HS-5 (cell line): ENCODE measurements at regions not wholly inside any gene's neighbourhood (a gene's known extent, or its start where the extent isn't known, plus 50 kb on each side); places are given as distances from the start of the nearest gene placed in this dataset.

Source experiments
- DNase-seq: peaks from one replicate; pipeline ENCODE4 v3.0.0-alpha.2; 2012; ENCODE audit warnings: low read depth

DNA sequence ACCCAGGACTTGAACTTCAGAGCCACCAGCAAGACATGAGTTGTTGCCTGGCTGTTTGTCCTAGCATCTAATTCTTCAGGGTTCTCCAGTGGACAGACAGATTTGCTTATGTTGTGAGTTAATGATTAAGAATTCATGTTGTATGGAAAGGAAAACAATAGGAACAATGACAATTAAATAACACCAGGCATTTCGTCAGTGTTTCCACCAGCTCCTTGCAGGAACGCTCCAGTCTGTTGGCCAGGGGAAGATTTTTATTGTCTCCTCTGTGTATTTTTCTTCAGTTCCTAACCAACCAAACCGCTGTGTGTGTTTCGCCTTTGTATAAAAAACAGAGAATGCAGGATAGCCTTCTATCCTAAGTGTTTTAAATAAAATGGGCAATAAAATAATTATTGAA lies 64.4 kb upstream of the PTGFR start:
- no peak for DNase-seq

DNA sequence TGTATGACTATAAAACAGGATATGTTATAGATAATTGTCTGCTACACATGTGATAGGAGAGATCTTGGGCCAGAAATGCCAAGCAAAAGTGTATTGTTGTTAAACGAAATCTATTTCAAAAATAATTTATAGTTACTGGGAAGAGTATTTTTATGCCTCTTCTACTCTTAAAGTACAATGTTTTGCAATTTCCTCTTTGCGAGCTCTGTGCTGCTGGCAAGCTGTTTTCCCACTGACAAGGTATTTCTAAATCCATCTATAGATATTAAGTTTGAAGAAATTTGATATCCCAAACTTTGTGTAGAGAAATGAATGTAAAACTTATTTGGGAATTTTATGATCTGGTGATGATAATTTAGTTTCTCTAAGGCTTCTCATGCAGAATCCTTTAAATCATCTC lies 63.3 kb upstream of the PTGFR start:
- no peak for DNase-seq

DNA sequence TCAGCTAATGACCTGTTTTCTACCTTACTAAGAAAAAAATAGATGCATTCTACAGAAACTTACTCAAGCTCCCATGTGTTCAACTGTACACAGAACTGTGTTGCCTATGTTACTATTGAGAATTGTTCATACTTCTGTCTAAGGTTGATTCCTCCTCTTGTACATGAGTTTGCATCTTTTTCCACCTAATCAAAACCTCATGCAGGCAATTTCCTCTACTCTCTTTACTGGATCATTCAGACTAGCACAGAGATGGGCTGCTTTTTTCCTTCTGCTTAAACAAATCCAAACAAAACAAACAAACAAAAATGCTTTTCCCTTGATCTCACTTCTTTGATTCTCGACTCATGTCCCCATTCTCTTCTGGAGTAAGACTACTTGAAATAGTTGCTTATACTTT lies 58.8 kb upstream of the PTGFR start:
- DNase-seq: no peak

DNA sequence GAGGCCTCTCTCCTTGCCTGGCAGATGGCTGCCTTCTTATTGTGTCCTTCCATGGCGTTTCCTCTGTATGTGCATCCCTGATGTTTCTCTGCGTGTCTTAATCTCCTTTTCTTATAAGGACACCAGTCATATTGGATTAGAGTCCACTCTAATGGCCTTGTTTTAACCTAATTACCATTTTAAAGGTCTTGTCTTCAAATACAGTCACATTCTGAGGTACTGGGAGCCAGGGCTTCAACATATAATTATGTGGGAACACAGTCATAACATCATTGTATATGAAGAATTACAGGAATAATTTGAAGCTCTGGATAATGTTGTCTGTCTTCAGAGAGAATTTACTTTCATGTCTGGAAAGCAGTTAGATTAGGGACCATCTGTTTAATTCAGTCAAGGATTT lies 56.4 kb upstream of the PTGFR start:
- DNase-seq: no peak

DNA sequence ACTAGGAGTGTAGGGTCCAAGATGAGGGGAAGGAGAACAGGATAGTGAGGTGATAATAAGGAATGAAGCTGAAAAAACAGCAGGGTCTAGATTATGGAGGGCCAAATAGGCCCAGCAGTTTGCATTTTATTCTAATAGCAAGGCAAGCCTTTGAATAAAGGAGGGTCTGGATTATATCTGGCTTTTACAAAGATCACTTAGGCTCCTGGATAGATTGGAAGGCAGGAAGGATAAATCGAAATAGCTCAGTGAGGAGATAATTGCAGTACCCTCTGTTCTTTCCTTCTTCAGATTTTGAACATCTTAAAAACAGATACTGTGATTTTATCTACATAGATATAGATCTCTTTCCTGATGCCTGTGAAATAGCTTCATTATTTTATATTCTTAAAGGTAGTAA lies 53.8 kb upstream of the PTGFR start:
- DNase-seq: no peak

DNA sequence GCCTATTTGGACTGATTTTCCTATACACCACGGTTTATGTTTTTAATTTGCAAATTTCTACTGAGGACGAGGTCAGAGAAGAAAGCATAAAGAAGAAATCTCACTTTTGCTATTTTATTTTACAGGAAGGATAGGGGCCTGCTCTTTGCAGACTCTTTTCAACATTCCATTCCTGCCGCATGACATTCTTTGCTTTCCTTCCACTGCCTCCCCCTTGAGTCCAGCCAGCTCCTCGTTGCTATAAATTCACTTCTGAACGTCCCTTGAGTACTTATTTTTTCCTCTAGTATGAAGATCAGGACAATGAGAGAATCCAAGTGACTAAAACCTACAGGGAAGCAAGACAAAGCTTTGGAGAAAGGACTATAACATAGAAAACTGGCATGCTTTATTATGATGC lies 53.4 kb upstream of the PTGFR start:
- no peak for DNase-seq

DNA sequence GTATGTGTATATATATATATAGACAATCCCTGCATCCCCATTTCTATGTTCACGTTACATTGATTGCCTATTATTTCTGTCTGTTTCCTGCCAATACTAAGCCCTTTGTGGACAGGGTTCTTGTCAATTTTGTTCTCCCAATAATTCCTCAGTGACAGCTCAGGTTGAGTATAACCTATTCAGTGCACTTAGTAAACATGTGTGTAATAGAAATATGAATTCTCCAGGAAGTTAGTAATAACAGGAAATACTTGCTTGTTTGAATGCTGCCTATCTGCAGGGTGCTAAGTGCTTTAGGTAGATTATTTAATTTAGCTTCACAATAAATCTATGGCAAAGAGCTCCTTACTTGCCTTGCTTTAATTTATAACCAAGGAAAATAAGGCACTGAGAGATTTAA lies 52.8 kb upstream of the PTGFR start:
- no peak for DNase-seq

DNA sequence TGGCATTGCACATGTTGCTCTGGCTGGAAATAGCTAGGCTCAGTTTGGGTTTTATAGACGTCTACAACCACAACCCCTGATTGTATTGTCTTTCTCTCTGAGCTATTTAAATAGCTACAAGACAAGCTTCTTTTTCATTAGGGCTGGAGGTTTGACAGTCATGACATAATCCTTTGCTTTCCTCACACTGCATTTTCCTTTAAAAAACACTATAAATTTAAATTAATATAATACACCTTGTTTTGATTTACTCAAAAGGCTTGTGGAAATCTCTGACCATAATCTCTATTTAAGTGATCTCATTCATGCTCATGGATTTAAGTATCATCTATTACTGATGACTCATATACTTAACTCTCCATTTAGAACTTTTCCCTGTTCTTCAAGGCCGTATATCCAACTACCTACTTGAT lies 50.4 kb upstream of the PTGFR start:
- no peak for DNase-seq
